ENCODE measurements at regions not wholly inside any gene's neighbourhood (a gene's known extent, or its start where the extent isn't known, plus 50 kb on each side); places are given as distances from the start of the nearest gene placed in this dataset.
"Not testable (repeated sequence)": the region's sequence is repeated elsewhere in the genome, so short reads cannot be mapped to it uniquely, and the experiment has no call there.

GRCh38 chr2:7437141-7437540 lies 519.9 kb downstream of the RNF144A start:
- peaks cover 0 to 10% of the 10 kb centered on the region in 2 donors for H3K9me3 ChIP-seq
- no peaks in the 10 kb centered on the region for H3K27me3 ChIP-seq

DNA sequence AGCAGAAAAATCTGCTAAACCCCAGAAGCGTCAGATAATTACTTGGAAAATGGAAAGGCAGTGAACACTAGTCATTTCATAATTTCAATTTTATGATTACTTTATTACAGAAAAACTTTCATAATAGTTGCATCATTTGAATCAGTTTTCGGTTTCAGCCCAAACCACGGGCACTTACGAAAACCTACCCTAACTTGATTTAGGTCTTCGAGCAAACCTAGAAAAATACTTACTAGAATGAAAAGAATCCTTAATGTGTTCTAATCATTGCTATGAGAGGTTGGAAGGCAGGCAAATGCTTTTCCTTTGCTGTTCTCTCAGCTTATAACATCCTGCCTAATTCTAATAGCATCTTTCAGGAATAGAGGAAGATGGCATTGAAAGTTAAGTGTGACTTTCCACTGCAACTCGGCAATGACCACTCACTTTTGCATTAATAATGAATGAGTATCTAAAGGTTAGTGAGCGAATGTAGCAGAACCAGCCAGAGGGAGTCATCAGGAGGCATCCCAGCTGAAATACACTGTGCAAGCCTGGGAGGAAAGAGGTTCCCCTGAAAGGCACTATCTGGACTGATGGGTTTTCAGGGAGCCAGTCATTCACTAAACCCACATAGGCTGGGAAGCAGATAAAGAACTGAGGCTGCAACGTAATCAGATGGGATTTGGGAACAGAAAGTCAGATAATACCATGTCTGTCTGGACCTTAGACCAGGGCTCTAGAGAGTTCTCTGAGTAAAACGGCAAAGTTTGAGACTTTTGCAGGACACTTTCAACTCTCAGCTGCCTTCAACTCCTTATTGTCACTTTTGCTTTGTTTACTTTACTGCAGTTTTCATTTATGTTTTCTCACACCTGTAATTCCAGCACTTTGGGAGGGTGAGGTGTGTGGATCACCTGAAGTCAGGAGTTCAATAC lies 520.8 kb downstream of the RNF144A start:
- Histone ChIP-seq H3K36me3 (no peaks in the 10 kb centered on the region), H3K27me3 (no peaks in the 10 kb centered on the region), H3K4me1 (no peaks in the 10 kb centered on the region), H3K9me3 (peaks cover 0 to 6% of the 10 kb centered on the region in 2 donors), H3K4me3 (no peak overlapping the region), H3K27ac (no peak overlapping the region)
- no peak for DNase-seq (ENCODE audit: low spot score)
- TF ChIP-seq, protein P1, sequence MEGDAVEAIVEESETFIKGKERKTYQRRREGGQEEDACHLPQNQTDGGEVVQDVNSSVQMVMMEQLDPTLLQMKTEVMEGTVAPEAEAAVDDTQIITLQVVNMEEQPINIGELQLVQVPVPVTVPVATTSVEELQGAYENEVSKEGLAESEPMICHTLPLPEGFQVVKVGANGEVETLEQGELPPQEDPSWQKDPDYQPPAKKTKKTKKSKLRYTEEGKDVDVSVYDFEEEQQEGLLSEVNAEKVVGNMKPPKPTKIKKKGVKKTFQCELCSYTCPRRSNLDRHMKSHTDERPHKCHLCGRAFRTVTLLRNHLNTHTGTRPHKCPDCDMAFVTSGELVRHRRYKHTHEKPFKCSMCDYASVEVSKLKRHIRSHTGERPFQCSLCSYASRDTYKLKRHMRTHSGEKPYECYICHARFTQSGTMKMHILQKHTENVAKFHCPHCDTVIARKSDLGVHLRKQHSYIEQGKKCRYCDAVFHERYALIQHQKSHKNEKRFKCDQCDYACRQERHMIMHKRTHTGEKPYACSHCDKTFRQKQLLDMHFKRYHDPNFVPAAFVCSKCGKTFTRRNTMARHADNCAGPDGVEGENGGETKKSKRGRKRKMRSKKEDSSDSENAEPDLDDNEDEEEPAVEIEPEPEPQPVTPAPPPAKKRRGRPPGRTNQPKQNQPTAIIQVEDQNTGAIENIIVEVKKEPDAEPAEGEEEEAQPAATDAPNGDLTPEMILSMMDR (IDR thresholded peaks at IDR 0.05): no peak

More at GRCh38 chr2:7437141-7437540, 519.9 kb downstream of the RNF144A start:
- H3K4me1 ChIP-seq: no peaks in the 10 kb centered on the region
- TF ChIP-seq, protein P1 (IDR thresholded peaks at IDR 0.05): no peak
- no peak overlapping the region for H3K4me3 ChIP-seq
- H3K36me3 ChIP-seq: no peaks in the 10 kb centered on the region
- DNase-seq (ENCODE audit: low spot score): no peak
- H3K27ac ChIP-seq: no peak overlapping the region

GRCh38 chr2:7438855-7439254 lies 521.6 kb downstream of the RNF144A start:
- Histone ChIP-seq H3K27ac (no peak overlapping the region), H3K36me3 (no peaks in the 10 kb centered on the region)
- TF ChIP-seq, protein P1 (IDR thresholded peaks at IDR 0.05): no peak

DNA sequence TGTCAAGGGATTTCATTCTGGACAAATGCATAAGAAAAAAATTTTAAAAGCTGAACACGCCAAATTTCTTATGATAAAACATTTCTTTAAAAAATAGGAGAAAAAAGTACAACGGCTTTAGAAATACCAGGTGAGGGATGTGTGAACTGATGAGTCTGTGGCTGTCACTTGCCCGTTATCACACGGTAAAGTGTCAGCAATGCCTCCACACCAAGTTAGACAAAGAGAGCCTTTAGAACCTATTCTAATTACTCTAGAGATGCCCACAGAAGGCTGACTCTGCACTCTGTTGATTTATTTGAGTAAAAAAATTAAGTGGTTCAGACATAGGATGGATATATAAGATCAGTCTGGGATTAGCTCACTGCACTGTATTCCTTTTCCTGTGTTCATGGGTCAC lies 523.8 kb downstream of the RNF144A start:
- Histone ChIP-seq H3K27me3 (no peaks in the 10 kb centered on the region), H3K36me3 (no peaks in the 10 kb centered on the region), H3K27ac (no peak overlapping the region), H3K9me3 (no peaks in the 10 kb centered on the region), H3K4me1 (no peaks in the 10 kb centered on the region), H3K4me3 (no peak overlapping the region)
- no peak for DNase-seq (ENCODE audit: low spot score)
- TF ChIP-seq, protein P1 (IDR thresholded peaks at IDR 0.05): no peak

More at GRCh38 chr2:7438855-7439254, 521.6 kb downstream of the RNF144A start:
- DNase-seq (ENCODE audit: low spot score): no peak
- no peaks in the 10 kb centered on the region for H3K4me1 ChIP-seq
- H3K4me3 ChIP-seq: no peak overlapping the region
- H3K9me3 ChIP-seq: no peaks in the 10 kb centered on the region
- no peaks in the 10 kb centered on the region for H3K27me3 ChIP-seq

DNA sequence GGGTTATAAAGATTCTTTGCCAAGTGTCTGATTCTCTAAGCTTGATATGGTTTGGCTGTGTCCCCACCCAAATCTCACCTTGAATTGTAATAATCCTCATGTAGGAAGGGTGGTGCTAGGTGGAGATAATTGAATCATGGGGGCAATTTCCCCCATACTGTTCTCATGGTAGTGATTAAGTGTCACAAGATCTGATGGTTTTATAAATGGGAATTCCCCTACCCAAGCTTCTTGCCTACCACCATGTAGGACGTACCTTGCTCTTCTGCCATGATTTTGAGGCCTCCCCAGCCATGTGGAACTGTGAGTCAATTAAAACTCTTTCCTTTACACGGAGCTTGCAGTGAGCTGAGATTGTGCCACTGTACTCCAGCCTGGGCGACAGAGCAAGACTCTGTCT lies 524.6 kb downstream of the RNF144A start:
- DNase-seq (ENCODE audit: low spot score); H3K27me3 ChIP-seq; H3K4me3 ChIP-seq; H3K4me1 ChIP-seq; H3K36me3 ChIP-seq; H3K9me3 ChIP-seq; H3K27ac ChIP-seq: not testable (repeated sequence)

DNA sequence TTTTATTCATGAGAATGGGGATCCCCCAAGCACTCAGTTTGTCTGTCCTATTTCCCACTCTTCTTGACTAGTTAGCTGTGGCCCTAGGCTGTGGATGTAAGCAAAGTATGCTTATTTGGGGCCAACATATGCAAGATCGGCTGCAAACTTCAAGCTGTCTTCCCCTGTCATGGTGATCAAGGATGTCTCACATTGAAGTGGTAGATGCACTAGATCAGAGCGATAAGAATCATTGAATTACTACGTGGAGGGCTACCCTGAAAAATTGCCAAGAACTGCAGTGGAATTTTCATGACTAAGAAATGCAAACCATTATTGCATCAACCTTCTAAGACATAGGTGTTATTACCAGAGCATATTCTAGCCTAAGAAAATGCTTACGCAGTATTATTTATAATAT lies 527.4 kb downstream of the RNF144A start:
- Histone ChIP-seq H3K4me1 (no peaks in the 10 kb centered on the region), H3K27me3 (no peaks in the 10 kb centered on the region), H3K27ac (no peak overlapping the region), H3K36me3 (no peaks in the 10 kb centered on the region), H3K9me3 (no peaks in the 10 kb centered on the region), H3K4me3 (no peak overlapping the region)
- TF ChIP-seq, protein P1 (IDR thresholded peaks at IDR 0.05): no peak
- DNase-seq (ENCODE audit: low spot score): no peak

All from right atrium auricular region (tissue), 2 donors.